ENCODE measurements at regions not wholly inside any gene's neighbourhood (a gene's known extent, or its start where the extent isn't known, plus 50 kb on each side); places are given as distances from the start of the nearest gene placed in this dataset.

- Mint-ChIP-seq H3K9me3 (peaks cover 7% of the 10 kb centered on the region), H3K36me3 (peaks cover 3% of the 10 kb centered on the region), H3K27ac (no peak overlapping the region), H3K27me3 (no peaks in the 10 kb centered on the region), H3K4me3 (no peak overlapping the region), H3K4me1 (ENCODE audit: unreplicated experiment) (peaks cover 31% of the 10 kb centered on the region)
- TF ChIP-seq CTCF (conservative IDR thresholded peaks at IDR 0.05): no peak
- no peak for DNase-seq (ENCODE audit: extremely low spot score, unreplicated experiment)
Observed at GRCh38 chr10:30233186-30233959, 115.7 kb downstream of the MTPAP start.

- no peak for DNase-seq (ENCODE audit: extremely low spot score, unreplicated experiment)
- H3K36me3 Mint-ChIP-seq: peaks cover 3% of the 10 kb centered on the region
- H3K27me3 Mint-ChIP-seq: no peaks in the 10 kb centered on the region
- H3K4me1 Mint-ChIP-seq (ENCODE audit: unreplicated experiment): peaks cover 31% of the 10 kb centered on the region
- H3K9me3 Mint-ChIP-seq: peaks cover 7% of the 10 kb centered on the region
- TF ChIP-seq CTCF (conservative IDR thresholded peaks at IDR 0.05): no peak
- H3K4me3 Mint-ChIP-seq: no peak overlapping the region
- H3K27ac Mint-ChIP-seq: peak overlapping the region; percentile 50
Observed at GRCh38 chr10:30231709-30232108, 117.4 kb downstream of the MTPAP start.

- no peak for DNase-seq (ENCODE audit: extremely low spot score, unreplicated experiment)
- Mint-ChIP-seq H3K27ac (peak overlapping the region; percentile 67), H3K4me3 (no peak overlapping the region), H3K4me1 (ENCODE audit: unreplicated experiment) (peaks cover 31% of the 10 kb centered on the region), H3K36me3 (peaks cover 3% of the 10 kb centered on the region), H3K9me3 (peaks cover 7% of the 10 kb centered on the region), H3K27me3 (no peaks in the 10 kb centered on the region)
- no peak for TF ChIP-seq CTCF (conservative IDR thresholded peaks at IDR 0.05)
Observed at GRCh38 chr10:30231071-30231652, 117.9 kb downstream of the MTPAP start.

- DNase-seq (ENCODE audit: extremely low spot score, unreplicated experiment): no peak
- H3K4me1 Mint-ChIP-seq (ENCODE audit: unreplicated experiment): peaks cover 31% of the 10 kb centered on the region
- TF ChIP-seq CTCF (conservative IDR thresholded peaks at IDR 0.05): no peak
- H3K9me3 Mint-ChIP-seq: peaks cover 7% of the 10 kb centered on the region
- H3K27ac Mint-ChIP-seq: peak overlapping the region; percentile 34
- H3K27me3 Mint-ChIP-seq: no peaks in the 10 kb centered on the region
- no peak overlapping the region for H3K4me3 Mint-ChIP-seq
- H3K36me3 Mint-ChIP-seq: peaks cover 3% of the 10 kb centered on the region
Observed at GRCh38 chr10:30229536-30229935, 119.5 kb downstream of the MTPAP start.

GRCh38 chr10:30228417-30229036 lies 120.6 kb downstream of the MTPAP start:
- Mint-ChIP-seq H3K4me1 (ENCODE audit: unreplicated experiment) (peaks cover 35% of the 10 kb centered on the region), H3K36me3 (peaks cover 3% of the 10 kb centered on the region), H3K4me3 (no peak overlapping the region), H3K27me3 (no peaks in the 10 kb centered on the region), H3K9me3 (peaks cover 12% of the 10 kb centered on the region), H3K27ac (no peak overlapping the region)
- no peak for DNase-seq (ENCODE audit: extremely low spot score, unreplicated experiment)
- TF ChIP-seq CTCF (conservative IDR thresholded peaks at IDR 0.05): no peak

Measured in type B pancreatic cell (in vitro differentiated cells).